ENCODE measurements at regions not wholly inside any gene's neighbourhood (a gene's known extent, or its start where the extent isn't known, plus 50 kb on each side); places are given as distances from the start of the nearest gene placed in this dataset.

DNA sequence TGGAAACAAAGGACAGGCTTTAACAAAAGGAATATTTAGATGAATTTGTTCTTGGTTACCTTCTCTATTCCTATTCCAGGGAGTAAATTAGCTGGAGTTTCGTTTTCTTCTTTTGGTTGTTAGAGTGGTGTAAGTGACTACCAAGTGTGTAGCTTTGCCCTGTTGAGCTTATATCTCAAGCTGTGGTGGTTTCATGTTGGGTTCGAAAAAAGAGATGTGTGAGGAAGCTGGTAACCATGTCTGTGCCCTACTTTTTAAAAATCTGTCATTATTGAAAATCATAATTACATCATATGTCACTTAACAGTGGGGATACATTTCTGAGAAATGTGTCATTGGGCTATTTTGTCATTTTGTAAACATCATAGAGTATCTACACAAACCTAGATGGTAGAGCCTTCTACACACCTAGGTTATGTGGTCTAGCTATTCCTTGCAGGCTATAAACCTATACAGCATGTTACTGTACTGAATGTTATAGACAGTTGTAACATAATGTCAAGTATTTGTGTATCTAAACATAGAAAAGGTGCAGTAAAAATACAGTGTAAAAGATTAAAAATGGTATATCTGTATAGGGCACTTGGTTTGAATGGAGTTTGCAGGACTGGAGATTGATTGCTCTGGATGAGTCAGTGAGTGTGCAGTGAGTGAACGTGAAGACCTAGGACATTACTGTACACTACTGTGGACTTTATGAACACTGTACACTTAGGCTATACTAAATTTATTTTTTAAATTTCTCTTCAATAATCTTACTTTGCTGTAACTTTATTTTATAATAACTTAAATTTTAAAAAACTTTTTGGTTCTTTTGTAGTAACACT, 90.4 kb downstream of the SEPTIN7 start:
- ChIA-PET CTCF (no interaction called here), POLR2A (no interaction called here)
- Mint-ChIP-seq H3K4me1 (ENCODE audit: low read depth, unreplicated experiment) (no peaks in the 10 kb centered on the region), H3K9me3 (ENCODE audit: unreplicated experiment) (no peaks in the 10 kb centered on the region), H3K27me3 (ENCODE audit: insufficient read depth, unreplicated experiment) (no peaks in the 10 kb centered on the region), H3K4me3 (ENCODE audit: unreplicated experiment) (no peak overlapping the region), H3K36me3 (ENCODE audit: insufficient read depth, unreplicated experiment) (peaks cover 37% of the 10 kb centered on the region), H3K27ac (ENCODE audit: unreplicated experiment) (no peak overlapping the region)
- H3K4me3 ChIP-seq (ENCODE audit: low read depth, low read length), result no peak overlapping the region
- intact Hi-C loops (cut with micrococcal nuclease; ENCODE audit: unreplicated experiment), result no loop called here
- no peaks in the 10 kb centered on the region for H3K36me3 ChIP-seq (ENCODE audit: control insufficient read depth, insufficient read depth, low read length)
- no peaks in the 10 kb centered on the region for H3K4me1 ChIP-seq
- BruUV-seq (replicated peaks), result no TSS peak
- no peak for DNase-seq
- no peaks in the 10 kb centered on the region for H3K27me3 ChIP-seq (replicated peaks; ENCODE audit: control insufficient read depth, insufficient read depth, low read length)
- TF ChIP-seq, protein P1, sequence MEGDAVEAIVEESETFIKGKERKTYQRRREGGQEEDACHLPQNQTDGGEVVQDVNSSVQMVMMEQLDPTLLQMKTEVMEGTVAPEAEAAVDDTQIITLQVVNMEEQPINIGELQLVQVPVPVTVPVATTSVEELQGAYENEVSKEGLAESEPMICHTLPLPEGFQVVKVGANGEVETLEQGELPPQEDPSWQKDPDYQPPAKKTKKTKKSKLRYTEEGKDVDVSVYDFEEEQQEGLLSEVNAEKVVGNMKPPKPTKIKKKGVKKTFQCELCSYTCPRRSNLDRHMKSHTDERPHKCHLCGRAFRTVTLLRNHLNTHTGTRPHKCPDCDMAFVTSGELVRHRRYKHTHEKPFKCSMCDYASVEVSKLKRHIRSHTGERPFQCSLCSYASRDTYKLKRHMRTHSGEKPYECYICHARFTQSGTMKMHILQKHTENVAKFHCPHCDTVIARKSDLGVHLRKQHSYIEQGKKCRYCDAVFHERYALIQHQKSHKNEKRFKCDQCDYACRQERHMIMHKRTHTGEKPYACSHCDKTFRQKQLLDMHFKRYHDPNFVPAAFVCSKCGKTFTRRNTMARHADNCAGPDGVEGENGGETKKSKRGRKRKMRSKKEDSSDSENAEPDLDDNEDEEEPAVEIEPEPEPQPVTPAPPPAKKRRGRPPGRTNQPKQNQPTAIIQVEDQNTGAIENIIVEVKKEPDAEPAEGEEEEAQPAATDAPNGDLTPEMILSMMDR (IDR thresholded peaks at IDR 0.05; ENCODE audit: insufficient read depth in 1 of 2, low read depth in 1 of 2, low read length in 1 of 2, severe bottlenecking in 1 of 2, unreplicated experiment in 1 of 2), result no peak
- no peaks in the 10 kb centered on the region for H3K9me3 ChIP-seq

DNA sequence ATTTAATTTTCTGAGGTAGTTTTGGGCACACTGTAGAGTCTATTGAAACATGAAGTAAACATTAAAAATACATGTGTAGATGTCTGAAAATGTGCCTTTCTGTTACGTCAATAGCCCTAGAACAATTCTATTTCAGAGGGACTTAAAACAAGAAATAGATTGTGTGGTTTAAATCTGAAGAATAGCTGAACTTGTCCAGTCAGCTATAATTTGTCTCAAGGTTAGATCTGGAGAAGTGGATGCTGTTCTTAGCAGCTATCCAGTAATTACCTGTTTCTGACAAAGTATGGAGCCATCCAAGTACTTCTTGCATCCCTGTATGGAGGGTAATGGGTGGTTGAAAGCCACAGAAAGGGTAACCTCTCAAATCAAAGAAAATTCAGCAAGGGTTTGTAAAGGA, 92.8 kb downstream of the SEPTIN7 start:
- Histone ChIP-seq H3K9me3 (no peaks in the 10 kb centered on the region), H3K4me1 (no peaks in the 10 kb centered on the region), H3K36me3 (ENCODE audit: control insufficient read depth, insufficient read depth, low read length) (no peaks in the 10 kb centered on the region; the same call in 1 of the 2 replicates), H3K4me3 (ENCODE audit: low read depth, low read length) (no peak overlapping the region), H3K27me3 (replicated peaks; ENCODE audit: control insufficient read depth, insufficient read depth, low read length) (no peaks in the 10 kb centered on the region)
- Mint-ChIP-seq H3K4me1 (ENCODE audit: low read depth, unreplicated experiment) (no peaks in the 10 kb centered on the region), H3K27me3 (ENCODE audit: insufficient read depth, unreplicated experiment) (no peaks in the 10 kb centered on the region), H3K9me3 (ENCODE audit: unreplicated experiment) (no peaks in the 10 kb centered on the region), H3K27ac (ENCODE audit: unreplicated experiment) (no peak overlapping the region), H3K36me3 (ENCODE audit: insufficient read depth, unreplicated experiment) (peaks cover 36% of the 10 kb centered on the region), H3K4me3 (ENCODE audit: unreplicated experiment) (no peak overlapping the region)
- POLR2A ChIA-PET, result no interaction called here
- intact Hi-C loops (cut with micrococcal nuclease; ENCODE audit: unreplicated experiment), result no loop called here
- no TSS peak for BruUV-seq (replicated peaks)
- no peak for DNase-seq
- TF ChIP-seq, protein P1 (IDR thresholded peaks at IDR 0.05; ENCODE audit: insufficient read depth in 1 of 2, low read depth in 1 of 2, low read length in 1 of 2, severe bottlenecking in 1 of 2, unreplicated experiment in 1 of 2), result no peak
- CTCF ChIA-PET, result no interaction called here

GRCh38 chr7:35894721-35895120, 93.9 kb downstream of the SEPTIN7 start:
- Histone ChIP-seq H3K4me3 (ENCODE audit: low read depth, low read length) (no peak overlapping the region), H3K4me1 (no peaks in the 10 kb centered on the region), H3K9me3 (no peaks in the 10 kb centered on the region), H3K36me3 (ENCODE audit: control insufficient read depth, insufficient read depth, low read length) (no peaks in the 10 kb centered on the region; the same call in 1 of the 2 replicates), H3K27me3 (replicated peaks; ENCODE audit: control insufficient read depth, insufficient read depth, low read length) (no peaks in the 10 kb centered on the region)
- Mint-ChIP-seq H3K27ac (ENCODE audit: unreplicated experiment) (no peak overlapping the region), H3K9me3 (ENCODE audit: unreplicated experiment) (no peaks in the 10 kb centered on the region), H3K36me3 (ENCODE audit: insufficient read depth, unreplicated experiment) (peaks cover 32% of the 10 kb centered on the region), H3K27me3 (ENCODE audit: insufficient read depth, unreplicated experiment) (no peaks in the 10 kb centered on the region), H3K4me3 (ENCODE audit: unreplicated experiment) (no peak overlapping the region), H3K4me1 (ENCODE audit: low read depth, unreplicated experiment) (no peaks in the 10 kb centered on the region)
- TF ChIP-seq, protein P1 (IDR thresholded peaks at IDR 0.05; ENCODE audit: insufficient read depth in 1 of 2, low read depth in 1 of 2, low read length in 1 of 2, severe bottlenecking in 1 of 2, unreplicated experiment in 1 of 2), result no peak
- ChIA-PET CTCF (no interaction called here), POLR2A (no interaction called here)
- no peak for DNase-seq
- intact Hi-C loops (cut with micrococcal nuclease; ENCODE audit: unreplicated experiment), result no loop called here
- BruUV-seq (replicated peaks), result no TSS peak
